ENCODE measurements at regions not wholly inside any gene's neighbourhood (a gene's known extent, or its start where the extent isn't known, plus 50 kb on each side); places are given as distances from the start of the nearest gene placed in this dataset.
"Not testable (repeated sequence)": the region's sequence is repeated elsewhere in the genome, so short reads cannot be mapped to it uniquely, and the experiment has no call there.

- Histone ChIP-seq H3K4me3 (ENCODE audit: low read length) (no peak overlapping the region), H3K4me1 (ENCODE audit: control insufficient read depth, insufficient read depth, low read length) (no peaks in the 10 kb centered on the region), H3K9me3 (ENCODE audit: control insufficient read depth, low read length) (no peaks in the 10 kb centered on the region), H3K36me3 (ENCODE audit: control insufficient read depth, insufficient read depth, low read length) (no peaks in the 10 kb centered on the region), H3K27me3 (ENCODE audit: control insufficient read depth, insufficient read depth, low read length) (no peaks in the 10 kb centered on the region), H3K9ac (ENCODE audit: low read length) (no peak overlapping the region)
These were observed 419.2 kb downstream of the NR4A2 start for GRCh38 chr2:155913356-155913755.

- no peak overlapping the region for H3K9ac ChIP-seq (ENCODE audit: low read length)
- H3K4me3 ChIP-seq (ENCODE audit: low read length), result no peak overlapping the region
- H3K36me3 ChIP-seq (ENCODE audit: control insufficient read depth, insufficient read depth, low read length), result no peaks in the 10 kb centered on the region
- no peaks in the 10 kb centered on the region for H3K4me1 ChIP-seq (ENCODE audit: control insufficient read depth, insufficient read depth, low read length)
- no peaks in the 10 kb centered on the region for H3K9me3 ChIP-seq (ENCODE audit: control insufficient read depth, low read length)
- H3K27me3 ChIP-seq (ENCODE audit: control insufficient read depth, insufficient read depth, low read length), result no peaks in the 10 kb centered on the region
These were observed 424.0 kb downstream of the NR4A2 start for GRCh38 chr2:155908567-155908966.

GRCh38 chr2:155907211-155907610 lies 425.3 kb downstream of the NR4A2 start:
- no peaks in the 10 kb centered on the region for H3K9me3 ChIP-seq (ENCODE audit: control insufficient read depth, low read length)
- H3K9ac ChIP-seq (ENCODE audit: low read length), result no peak overlapping the region
- no peak overlapping the region for H3K4me3 ChIP-seq (ENCODE audit: low read length)
- no peaks in the 10 kb centered on the region for H3K36me3 ChIP-seq (ENCODE audit: control insufficient read depth, insufficient read depth, low read length)
- no peaks in the 10 kb centered on the region for H3K27me3 ChIP-seq (ENCODE audit: control insufficient read depth, insufficient read depth, low read length)
- H3K4me1 ChIP-seq (ENCODE audit: control insufficient read depth, insufficient read depth, low read length), result no peaks in the 10 kb centered on the region

- H3K9ac ChIP-seq (ENCODE audit: low read length), result no peak overlapping the region
- H3K36me3 ChIP-seq (ENCODE audit: control insufficient read depth, insufficient read depth, low read length), result no peaks in the 10 kb centered on the region
- H3K27me3 ChIP-seq (ENCODE audit: control insufficient read depth, insufficient read depth, low read length), result no peaks in the 10 kb centered on the region
- no peaks in the 10 kb centered on the region for H3K4me1 ChIP-seq (ENCODE audit: control insufficient read depth, insufficient read depth, low read length)
- H3K4me3 ChIP-seq (ENCODE audit: low read length), result no peak overlapping the region
- no peaks in the 10 kb centered on the region for H3K9me3 ChIP-seq (ENCODE audit: control insufficient read depth, low read length)
These were observed 426.9 kb downstream of the NR4A2 start for GRCh38 chr2:155905657-155906056.

GRCh38 chr2:155904720-155905119 lies 427.8 kb downstream of the NR4A2 start:
- no peaks in the 10 kb centered on the region for H3K36me3 ChIP-seq (ENCODE audit: control insufficient read depth, insufficient read depth, low read length)
- no peaks in the 10 kb centered on the region for H3K9me3 ChIP-seq (ENCODE audit: control insufficient read depth, low read length)
- H3K4me3 ChIP-seq (ENCODE audit: low read length), result no peak overlapping the region
- H3K4me1 ChIP-seq (ENCODE audit: control insufficient read depth, insufficient read depth, low read length), result no peaks in the 10 kb centered on the region
- H3K9ac ChIP-seq (ENCODE audit: low read length), result no peak overlapping the region
- no peaks in the 10 kb centered on the region for H3K27me3 ChIP-seq (ENCODE audit: control insufficient read depth, insufficient read depth, low read length)

GRCh38 chr2:155902635-155903034 lies 429.9 kb downstream of the NR4A2 start:
- no peak overlapping the region for H3K9ac ChIP-seq (ENCODE audit: low read length)
- no peak overlapping the region for H3K4me3 ChIP-seq (ENCODE audit: low read length)
- H3K27me3 ChIP-seq (ENCODE audit: control insufficient read depth, insufficient read depth, low read length), result no peaks in the 10 kb centered on the region
- no peaks in the 10 kb centered on the region for H3K36me3 ChIP-seq (ENCODE audit: control insufficient read depth, insufficient read depth, low read length)
- H3K4me1 ChIP-seq (ENCODE audit: control insufficient read depth, insufficient read depth, low read length), result no peaks in the 10 kb centered on the region
- H3K9me3 ChIP-seq (ENCODE audit: control insufficient read depth, low read length), result no peaks in the 10 kb centered on the region

GRCh38 chr2:155895016-155895415 lies 437.5 kb downstream of the NR4A2 start:
- H3K9ac ChIP-seq (ENCODE audit: low read length), result no peak overlapping the region
- H3K27me3 ChIP-seq (ENCODE audit: control insufficient read depth, insufficient read depth, low read length), result no peaks in the 10 kb centered on the region
- H3K36me3 ChIP-seq (ENCODE audit: control insufficient read depth, insufficient read depth, low read length), result no peaks in the 10 kb centered on the region
- H3K4me1 ChIP-seq (ENCODE audit: control insufficient read depth, insufficient read depth, low read length), result no peaks in the 10 kb centered on the region
- no peak overlapping the region for H3K4me3 ChIP-seq (ENCODE audit: low read length)
- H3K9me3 ChIP-seq (ENCODE audit: control insufficient read depth, low read length), result no peaks in the 10 kb centered on the region

- H3K36me3 ChIP-seq (ENCODE audit: control insufficient read depth, insufficient read depth, low read length); H3K4me1 ChIP-seq (ENCODE audit: control insufficient read depth, insufficient read depth, low read length); H3K9me3 ChIP-seq (ENCODE audit: control insufficient read depth, low read length); H3K9ac ChIP-seq (ENCODE audit: low read length); H3K4me3 ChIP-seq (ENCODE audit: low read length); H3K27me3 ChIP-seq (ENCODE audit: control insufficient read depth, insufficient read depth, low read length): not testable (repeated sequence)
These were observed 452.1 kb downstream of the NR4A2 start for GRCh38 chr2:155880382-155880781.

GRCh38 chr2:155879900-155880299 lies 452.6 kb downstream of the NR4A2 start:
- H3K27me3 ChIP-seq (ENCODE audit: control insufficient read depth, insufficient read depth, low read length); H3K9ac ChIP-seq (ENCODE audit: low read length); H3K4me1 ChIP-seq (ENCODE audit: control insufficient read depth, insufficient read depth, low read length); H3K9me3 ChIP-seq (ENCODE audit: control insufficient read depth, low read length); H3K36me3 ChIP-seq (ENCODE audit: control insufficient read depth, insufficient read depth, low read length); H3K4me3 ChIP-seq (ENCODE audit: low read length): not testable (repeated sequence)

GRCh38 chr2:155872396-155872795 lies 460.1 kb downstream of the NR4A2 start:
- no peak overlapping the region for H3K4me3 ChIP-seq (ENCODE audit: low read length)
- no peaks in the 10 kb centered on the region for H3K27me3 ChIP-seq (ENCODE audit: control insufficient read depth, insufficient read depth, low read length)
- H3K4me1 ChIP-seq (ENCODE audit: control insufficient read depth, insufficient read depth, low read length), result no peaks in the 10 kb centered on the region
- no peaks in the 10 kb centered on the region for H3K9me3 ChIP-seq (ENCODE audit: control insufficient read depth, low read length)
- H3K9ac ChIP-seq (ENCODE audit: low read length), result no peak overlapping the region
- H3K36me3 ChIP-seq (ENCODE audit: control insufficient read depth, insufficient read depth, low read length), result no peaks in the 10 kb centered on the region

GRCh38 chr2:155871940-155872339 lies 460.6 kb downstream of the NR4A2 start:
- Histone ChIP-seq H3K36me3 (ENCODE audit: control insufficient read depth, insufficient read depth, low read length) (no peaks in the 10 kb centered on the region), H3K4me1 (ENCODE audit: control insufficient read depth, insufficient read depth, low read length) (no peaks in the 10 kb centered on the region), H3K9me3 (ENCODE audit: control insufficient read depth, low read length) (no peaks in the 10 kb centered on the region), H3K4me3 (ENCODE audit: low read length) (no peak overlapping the region), H3K9ac (ENCODE audit: low read length) (no peak overlapping the region), H3K27me3 (ENCODE audit: control insufficient read depth, insufficient read depth, low read length) (no peaks in the 10 kb centered on the region)

- Histone ChIP-seq H3K9me3 (ENCODE audit: control insufficient read depth, low read length) (no peaks in the 10 kb centered on the region), H3K27me3 (ENCODE audit: control insufficient read depth, insufficient read depth, low read length) (no peaks in the 10 kb centered on the region), H3K36me3 (ENCODE audit: control insufficient read depth, insufficient read depth, low read length) (no peaks in the 10 kb centered on the region), H3K4me3 (ENCODE audit: low read length) (no peak overlapping the region), H3K9ac (ENCODE audit: low read length) (no peak overlapping the region), H3K4me1 (ENCODE audit: control insufficient read depth, insufficient read depth, low read length) (no peaks in the 10 kb centered on the region)
These were observed 465.0 kb downstream of the NR4A2 start for GRCh38 chr2:155867564-155867963.

GRCh38 chr2:155866477-155866876 lies 466.0 kb downstream of the NR4A2 start:
- H3K9me3 ChIP-seq (ENCODE audit: control insufficient read depth, low read length), result no peaks in the 10 kb centered on the region

More at GRCh38 chr2:155866477-155866876, 466.0 kb downstream of the NR4A2 start:
- Histone ChIP-seq H3K27me3 (ENCODE audit: control insufficient read depth, insufficient read depth, low read length) (no peaks in the 10 kb centered on the region), H3K36me3 (ENCODE audit: control insufficient read depth, insufficient read depth, low read length) (no peaks in the 10 kb centered on the region), H3K4me1 (ENCODE audit: control insufficient read depth, insufficient read depth, low read length) (no peaks in the 10 kb centered on the region), H3K9ac (ENCODE audit: low read length) (no peak overlapping the region), H3K4me3 (ENCODE audit: low read length) (no peak overlapping the region)
